Gastroesophageal sphincter (tissue), 4 donors: ENCODE measurements at regions not wholly inside any gene's neighbourhood (a gene's known extent, or its start where the extent isn't known, plus 50 kb on each side); places are given as distances from the start of the nearest gene placed in this dataset.
"Not testable (repeated sequence)": the region's sequence is repeated elsewhere in the genome, so short reads cannot be mapped to it uniquely, and the experiment has no call there.

Experiments
- ATAC-seq: fragments of 150-250 bp; one replicate; pipeline ENCODE4 v1.9.1; 2016; ENCODE audit warnings: mild to moderate bottlenecking, moderate library complexity
- H3K27ac ChIP-seq, 4 donors: fragments of 200-600 bp; sonication (generic) in 3 of 4; 1 replicate in 3 of 4; 2 replicates in 1 of 4; pipeline ENCODE4 v1.5.1; 2016 to 2019
- H3K27me3 ChIP-seq: fragments of 200-600 bp; sonication (generic); one replicate; pipeline ENCODE4 v1.5.1; 2019
- H3K36me3 ChIP-seq, 2 donors: fragments of 200-600 bp; sonication (generic); one replicate each; pipeline ENCODE4 v1.5.1; 2019; ENCODE audit warnings: control low read depth in 1 of 2
- H3K4me1 ChIP-seq, 3 donors: fragments of 200-600 bp; sonication (generic); 1 replicate in 2 of 3; 2 replicates in 1 of 3; pipeline ENCODE4 v1.5.1; 2016 to 2019; ENCODE audit warnings: control low read depth in 2 of 3
- H3K4me3 ChIP-seq, 2 donors: fragments of 200-600 bp; sonication (generic); one replicate each; pipeline ENCODE4 v1.5.1; 2019; ENCODE audit warnings: mild to moderate bottlenecking in 1 of 2, moderate library complexity in 1 of 2
- H3K9me3 ChIP-seq, 3 donors: fragments of 200-600 bp; sonication (generic); one replicate each; pipeline ENCODE4 v1.5.1; 2017 to 2019; ENCODE audit warnings: control low read depth in 2 of 3
- EP300 ChIP-seq: sonication (generic); formaldehyde crosslinking; IDR thresholded peaks from one replicate; pipeline ENCODE4 v1.6.1; 2017; ENCODE audit warnings: antibody characterized with exemption, mild to moderate bottlenecking
- POLR2A ChIP-seq, 2 donors: fragments of 450-650 bp; IDR thresholded peaks; one replicate each; pipeline ENCODE4 v1.6.1; 2017; ENCODE audit warnings: antibody characterized with exemption in 2 of 2, mild to moderate bottlenecking in 2 of 2, moderate library complexity in 1 of 2
- POLR2AphosphoS5 ChIP-seq: sonication (generic); formaldehyde crosslinking; IDR thresholded peaks from one replicate; pipeline ENCODE4 v1.6.1; 2017; ENCODE audit warnings: antibody characterized with exemption
- WGBS, 2 donors: methylation state at CpG; one replicate each; pipeline ENCODE4 v1.1.5; 2018; ENCODE audit warnings: low coverage in 1 of 2; 5-methylcytosine and 5-hydroxymethylcytosine counted together
- TF ChIP-seq, protein P1 (sequence below), 4 experiments: fragments of 200-600 bp in 2 of 4; fragments of 450-650 bp in 2 of 4; sonication (generic) in 1 of 4; IDR thresholded peaks; one replicate each; pipeline ENCODE4 v1.5.1; 2017 to 2019; ENCODE audit warnings: antibody characterized with exemption in 4 of 4, mild to moderate bottlenecking in 2 of 4, moderate library complexity in 2 of 4

DNA sequence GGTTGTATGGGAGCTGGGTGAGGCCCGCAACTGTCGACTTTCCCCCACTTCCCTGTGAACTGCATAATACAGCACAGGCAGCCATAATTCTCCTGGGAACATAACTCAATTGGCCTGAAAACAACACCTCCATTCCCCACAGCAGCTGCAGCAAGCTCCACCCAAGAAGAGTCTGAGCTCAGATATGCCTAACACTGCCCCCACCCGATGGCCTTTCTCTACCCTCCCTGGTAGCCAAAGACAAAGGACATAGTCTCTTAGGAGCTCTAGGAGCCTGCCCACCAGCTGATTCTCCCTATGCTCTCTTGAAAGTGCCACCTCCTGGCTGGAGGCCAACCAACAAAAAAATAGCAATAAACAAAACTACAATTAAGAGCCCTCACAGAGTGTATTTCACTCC lies 542.7 kb upstream of the LMO3 start:
- TF ChIP-seq POLR2A (IDR thresholded peaks at IDR 0.05), result no peak
- no peak for TF ChIP-seq POLR2AphosphoS5
- TF ChIP-seq EP300, result no peak
- TF ChIP-seq, protein P1, sequence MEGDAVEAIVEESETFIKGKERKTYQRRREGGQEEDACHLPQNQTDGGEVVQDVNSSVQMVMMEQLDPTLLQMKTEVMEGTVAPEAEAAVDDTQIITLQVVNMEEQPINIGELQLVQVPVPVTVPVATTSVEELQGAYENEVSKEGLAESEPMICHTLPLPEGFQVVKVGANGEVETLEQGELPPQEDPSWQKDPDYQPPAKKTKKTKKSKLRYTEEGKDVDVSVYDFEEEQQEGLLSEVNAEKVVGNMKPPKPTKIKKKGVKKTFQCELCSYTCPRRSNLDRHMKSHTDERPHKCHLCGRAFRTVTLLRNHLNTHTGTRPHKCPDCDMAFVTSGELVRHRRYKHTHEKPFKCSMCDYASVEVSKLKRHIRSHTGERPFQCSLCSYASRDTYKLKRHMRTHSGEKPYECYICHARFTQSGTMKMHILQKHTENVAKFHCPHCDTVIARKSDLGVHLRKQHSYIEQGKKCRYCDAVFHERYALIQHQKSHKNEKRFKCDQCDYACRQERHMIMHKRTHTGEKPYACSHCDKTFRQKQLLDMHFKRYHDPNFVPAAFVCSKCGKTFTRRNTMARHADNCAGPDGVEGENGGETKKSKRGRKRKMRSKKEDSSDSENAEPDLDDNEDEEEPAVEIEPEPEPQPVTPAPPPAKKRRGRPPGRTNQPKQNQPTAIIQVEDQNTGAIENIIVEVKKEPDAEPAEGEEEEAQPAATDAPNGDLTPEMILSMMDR (IDR thresholded peaks at IDR 0.05), result no peak
- WGBS, 2 donors, result 57 to 95% methylated on average over 2 to 3 of the region's 3 CpGs
- no peaks in the 10 kb centered on the region for H3K36me3 ChIP-seq

DNA sequence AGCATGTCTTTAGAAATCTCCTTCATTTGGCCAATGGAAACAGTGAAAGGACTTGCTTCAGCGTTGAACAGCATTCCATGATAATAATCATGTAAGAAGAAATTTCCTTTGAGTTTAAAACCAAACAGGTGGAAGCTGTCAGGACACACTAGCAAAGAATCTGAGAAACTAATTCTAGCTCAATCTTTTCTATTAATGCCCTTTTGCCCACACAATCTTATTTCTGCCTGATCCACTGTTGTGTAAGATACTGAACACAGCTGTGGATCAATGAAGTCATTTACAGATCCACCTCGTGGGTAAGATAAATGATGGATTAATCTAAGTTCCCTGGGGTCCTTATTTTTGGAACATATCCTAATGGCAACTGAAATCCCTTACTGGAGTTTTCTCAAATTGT lies 536.9 kb upstream of the LMO3 start:
- H3K27ac ChIP-seq, result no peak overlapping the region
- no peak overlapping the region for H3K4me3 ChIP-seq
- 5 to 8% methylated on average over 2 of the region's 2 CpGs for WGBS, 2 donors
- no peaks in the 10 kb centered on the region for H3K36me3 ChIP-seq
- H3K27me3 ChIP-seq, result no peaks in the 10 kb centered on the region
- peaks cover 0 to 7% (median 0%) of the 10 kb centered on the region in 3 donors for H3K9me3 ChIP-seq
- no peak for ATAC-seq
- H3K4me1 ChIP-seq, result no peaks in the 10 kb centered on the region
- TF ChIP-seq POLR2A (IDR thresholded peaks at IDR 0.05) (no peak), EP300 (no peak), POLR2AphosphoS5 (no peak)
- TF ChIP-seq, protein P1 (IDR thresholded peaks at IDR 0.05), result no peak

More for the DNA sequence above, 542.7 kb upstream of the LMO3 start:
- no peak overlapping the region for H3K4me3 ChIP-seq
- no peaks in the 10 kb centered on the region for H3K27me3 ChIP-seq
- H3K27ac ChIP-seq, result no peak overlapping the region
- peaks cover 0 to 27% (median 0%) of the 10 kb centered on the region in 3 donors for H3K9me3 ChIP-seq
- no peak for ATAC-seq
- H3K4me1 ChIP-seq, result no peaks in the 10 kb centered on the region

DNA sequence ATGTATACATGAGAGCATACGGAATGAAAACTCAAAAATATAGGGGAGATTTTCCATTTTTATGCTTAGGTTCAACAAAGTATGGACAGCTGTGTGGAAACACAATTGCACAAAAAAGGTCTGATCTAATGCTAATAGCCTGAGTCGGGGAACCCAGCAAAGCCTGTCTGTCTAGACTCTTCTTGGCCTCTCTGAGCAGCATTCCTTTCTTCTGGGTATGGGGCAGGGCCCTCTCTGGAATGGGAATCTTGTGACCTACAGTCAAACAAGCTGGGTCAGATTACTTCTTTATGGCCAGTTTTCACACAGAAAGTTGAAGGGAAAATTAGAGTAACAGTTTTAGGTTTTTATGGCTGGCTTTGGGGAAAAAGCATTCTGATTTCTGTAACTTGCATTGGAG lies 534.0 kb upstream of the LMO3 start:
- no peaks in the 10 kb centered on the region for H3K9me3 ChIP-seq
- TF ChIP-seq POLR2A (IDR thresholded peaks at IDR 0.05), result no peak
- no peak for TF ChIP-seq POLR2AphosphoS5
- TF ChIP-seq EP300, result no peak
- TF ChIP-seq, protein P1 (IDR thresholded peaks at IDR 0.05), result no peak
- H3K36me3 ChIP-seq, result no peaks in the 10 kb centered on the region
- no peak overlapping the region for H3K27ac ChIP-seq
- H3K4me1 ChIP-seq, result no peaks in the 10 kb centered on the region
- no peaks in the 10 kb centered on the region for H3K27me3 ChIP-seq
- no peak for ATAC-seq
- H3K4me3 ChIP-seq, result no peak overlapping the region
- WGBS, 2 donors, result 50 to 68% methylated on average over 2 of the region's 2 CpGs

DNA sequence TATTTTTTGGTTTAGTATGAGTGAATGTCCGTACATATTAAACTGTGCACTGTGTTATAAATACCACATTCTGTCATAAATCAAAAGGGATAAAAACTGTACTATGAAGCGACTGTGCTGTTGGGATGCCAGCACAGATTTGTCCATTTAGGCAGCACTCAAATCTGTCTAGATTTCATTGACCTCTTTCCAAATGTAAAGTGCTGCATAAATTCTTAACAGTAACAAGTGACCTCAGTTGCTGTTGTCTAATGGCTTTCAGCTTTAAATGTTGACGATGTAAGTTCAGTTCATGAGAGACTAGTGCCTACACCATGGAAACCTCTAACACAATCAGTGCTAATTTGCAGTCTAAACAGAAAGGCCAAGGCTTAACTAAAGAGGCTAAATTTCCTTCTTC lies 531.4 kb upstream of the LMO3 start:
- no peak for TF ChIP-seq EP300
- no peak for TF ChIP-seq POLR2AphosphoS5
- TF ChIP-seq POLR2A (IDR thresholded peaks at IDR 0.05), result no peak
- Histone ChIP-seq H3K36me3 (no peaks in the 10 kb centered on the region), H3K27ac (no peak overlapping the region), H3K4me1 (no peaks in the 10 kb centered on the region), H3K4me3 (no peak overlapping the region), H3K27me3 (no peaks in the 10 kb centered on the region), H3K9me3 (no peaks in the 10 kb centered on the region)
- no peak for ATAC-seq
- 25 to 27% methylated on average over 2 to 3 of the region's 3 CpGs for WGBS, 2 donors

DNA sequence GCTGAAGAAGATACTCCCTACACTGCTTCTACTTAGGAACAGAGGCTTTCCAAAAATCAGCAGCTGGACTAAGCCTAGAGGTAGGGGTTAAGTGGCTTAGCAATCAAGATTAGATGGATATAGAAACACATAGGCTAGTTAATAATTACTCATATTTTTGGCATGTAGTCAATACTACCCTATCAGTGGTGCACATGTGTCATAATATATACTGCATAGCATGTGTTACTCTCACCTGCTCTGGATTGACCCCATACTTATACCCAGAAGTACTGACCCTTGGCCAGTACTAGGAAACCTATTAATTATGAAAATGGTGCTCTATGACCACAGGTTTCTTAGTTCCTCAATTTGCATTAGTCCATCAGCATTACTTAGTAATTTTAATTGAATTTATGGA lies 528.4 kb upstream of the LMO3 start:
- Histone ChIP-seq H3K36me3 (no peaks in the 10 kb centered on the region), H3K27me3 (no peaks in the 10 kb centered on the region), H3K4me3 (no peak overlapping the region), H3K9me3 (no peaks in the 10 kb centered on the region), H3K4me1 (no peaks in the 10 kb centered on the region), H3K27ac (no peak overlapping the region)
- TF ChIP-seq POLR2AphosphoS5, result no peak
- TF ChIP-seq, protein P1 (IDR thresholded peaks at IDR 0.05), result no peak
- TF ChIP-seq POLR2A (IDR thresholded peaks at IDR 0.05), result no peak
- TF ChIP-seq EP300, result no peak
- no peak for ATAC-seq

DNA sequence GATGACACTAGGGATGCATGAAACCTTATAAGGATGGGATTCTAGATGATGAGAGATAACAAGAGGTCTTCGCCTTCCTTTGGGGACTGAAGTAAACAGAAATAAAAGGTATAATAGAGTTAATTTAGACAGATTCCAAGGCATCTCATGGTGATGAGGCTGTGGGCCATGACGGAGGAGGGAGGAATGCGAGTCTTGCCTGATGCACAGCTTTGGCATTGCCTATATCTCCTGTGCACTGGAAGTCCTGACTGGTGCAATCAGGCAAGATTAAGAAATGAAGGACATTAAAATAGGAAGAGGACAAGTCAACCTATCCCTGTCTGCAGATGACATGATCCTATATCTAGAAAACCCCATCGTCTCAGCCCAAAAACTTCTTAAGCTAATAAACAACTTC lies 526.4 kb upstream of the LMO3 start:
- H3K27ac ChIP-seq, result no peak overlapping the region
- WGBS, 2 donors, result 80 to 81% methylated on average over 1 to 4 of the region's 4 CpGs
- no peak for TF ChIP-seq POLR2AphosphoS5
- no peak for TF ChIP-seq EP300
- no peaks in the 10 kb centered on the region for H3K27me3 ChIP-seq
- no peak for ATAC-seq
- H3K9me3 ChIP-seq, result no peaks in the 10 kb centered on the region
- no peaks in the 10 kb centered on the region for H3K36me3 ChIP-seq
- no peak overlapping the region for H3K4me3 ChIP-seq
- H3K4me1 ChIP-seq, result no peaks in the 10 kb centered on the region

DNA sequence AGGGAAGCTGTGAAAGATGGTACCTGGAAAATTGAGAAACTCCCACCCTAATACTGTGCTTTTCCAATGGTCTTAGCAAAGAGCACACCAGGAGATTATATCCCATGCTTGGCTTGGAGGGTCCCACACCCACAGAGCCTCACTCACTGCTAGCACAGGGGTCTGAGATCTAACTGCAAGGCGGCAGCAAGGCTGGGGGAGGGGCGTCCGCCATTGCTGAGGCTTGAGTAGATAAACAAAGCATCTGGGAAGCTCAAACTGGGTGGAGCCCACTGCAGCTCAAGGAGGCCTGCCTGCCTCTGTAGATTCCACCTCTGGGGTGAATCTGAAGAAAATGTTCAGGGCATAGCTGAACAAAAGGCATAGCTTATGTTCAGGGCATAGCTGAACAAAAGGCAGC lies 510.6 kb upstream of the LMO3 start:
- H3K27me3 ChIP-seq, H3K4me3 ChIP-seq, H3K36me3 ChIP-seq, ATAC-seq, H3K4me1 ChIP-seq, H3K27ac ChIP-seq, H3K9me3 ChIP-seq: not testable (repeated sequence)
- WGBS, 2 donors, result no CpG with 5 or more reads among the region's 3 CpGs
